Activated CD4-positive, alpha-beta T cell treated with anti-CD3 and anti-CD28 coated beads, Interleukin-2, amount 50 U/mL, for 48 hours (primary cell): ENCODE measurements at regions not wholly inside any gene's neighbourhood (a gene's known extent, or its start where the extent isn't known, plus 50 kb on each side); places are given as distances from the start of the nearest gene placed in this dataset.

Source experiments
- DNase-seq, 2 experiments: peaks; one replicate each; pipeline ENCODE4 v3.0.0-alpha.2; 2020

- no peak for DNase-seq
Observed at GRCh38 chr11:11076276-11076675, 218.4 kb upstream of the ZBED5 start.

- DNase-seq = no peak
Observed at GRCh38 chr11:11075515-11076171, 217.8 kb upstream of the ZBED5 start.

GRCh38 chr11:11074686-11075335, 217.0 kb upstream of the ZBED5 start:
- DNase-seq = no peak

- DNase-seq = no peak
Observed at GRCh38 chr11:11073996-11074395, 216.1 kb upstream of the ZBED5 start.

- no peak for DNase-seq
Observed at GRCh38 chr11:11072067-11072466, 214.2 kb upstream of the ZBED5 start.

- DNase-seq = no peak
Observed at GRCh38 chr11:11071486-11071885, 213.6 kb upstream of the ZBED5 start.

- no peak for DNase-seq
Observed at GRCh38 chr11:11070976-11071375, 213.1 kb upstream of the ZBED5 start.

- no peak for DNase-seq
Observed at GRCh38 chr11:11069841-11070835, 212.3 kb upstream of the ZBED5 start.

GRCh38 chr11:11068113-11068512, 210.3 kb upstream of the ZBED5 start:
- DNase-seq = no peak

GRCh38 chr11:11065396-11065795, 207.5 kb upstream of the ZBED5 start:
- no peak for DNase-seq

GRCh38 chr11:11057472-11057854, 199.6 kb upstream of the ZBED5 start:
- no peak for DNase-seq

GRCh38 chr11:11056749-11057471, 199.1 kb upstream of the ZBED5 start:
- DNase-seq = no peak

- no peak for DNase-seq
Observed at GRCh38 chr11:11056316-11056715, 198.5 kb upstream of the ZBED5 start.

- DNase-seq = no peak
Observed at GRCh38 chr11:11047851-11048610, 190.2 kb upstream of the ZBED5 start.

GRCh38 chr11:11046781-11047180, 188.9 kb upstream of the ZBED5 start:
- DNase-seq = no peak

GRCh38 chr11:11045156-11045930, 187.5 kb upstream of the ZBED5 start:
- no peak for DNase-seq

- DNase-seq = no peak
Observed at GRCh38 chr11:11044137-11044855, 186.4 kb upstream of the ZBED5 start.

GRCh38 chr11:11043721-11044120, 185.9 kb upstream of the ZBED5 start:
- no peak for DNase-seq

GRCh38 chr11:11039208-11039965, 181.5 kb upstream of the ZBED5 start:
- no peak for DNase-seq

- no peak for DNase-seq
Observed at GRCh38 chr11:11038782-11039181, 180.9 kb upstream of the ZBED5 start.
